ENCODE measurements at regions not wholly inside any gene's neighbourhood (a gene's known extent, or its start where the extent isn't known, plus 50 kb on each side); places are given as distances from the start of the nearest gene placed in this dataset.

DNA sequence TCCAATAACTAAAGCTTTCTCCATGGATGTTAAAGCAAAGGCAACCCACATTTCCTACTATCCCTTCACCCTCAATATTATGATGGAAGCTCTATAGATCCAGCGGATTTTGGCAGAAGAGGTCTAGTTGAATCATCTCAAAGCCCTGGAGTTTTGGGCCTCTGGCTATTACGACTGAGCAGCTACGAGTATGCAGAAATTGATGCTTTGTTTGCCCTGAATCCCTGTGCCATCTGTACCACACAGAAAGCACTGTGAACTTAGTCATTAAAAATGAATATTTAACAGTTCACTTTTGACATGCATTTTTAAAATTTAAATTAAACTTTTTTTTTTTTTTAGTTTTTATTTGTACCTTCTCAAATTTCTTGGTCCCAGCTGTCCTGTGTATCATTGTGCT, 705.4 kb upstream of the PTBP2 start:
- Histone ChIP-seq H3K4me3 (no peak overlapping the region), H3K27ac (no peak overlapping the region)

DNA sequence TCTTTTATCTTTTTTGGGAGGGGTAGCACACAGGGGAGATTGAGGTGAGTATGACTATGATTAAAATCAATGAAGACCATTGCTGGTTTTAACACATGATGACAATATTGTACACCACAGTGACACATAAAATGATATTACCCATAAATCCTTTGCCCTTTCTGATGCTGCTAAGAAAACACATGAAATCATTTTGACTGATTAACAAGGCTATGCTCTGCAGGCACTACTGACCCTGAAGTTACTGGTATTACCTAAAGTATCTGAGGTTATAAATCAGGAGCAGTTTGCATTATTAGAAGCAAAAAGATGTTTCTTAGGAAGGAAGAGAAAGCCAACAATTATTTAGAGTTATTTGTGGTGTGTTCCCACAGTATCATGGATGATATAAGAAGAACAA, 701.2 kb upstream of the PTBP2 start:
- Histone ChIP-seq H3K27ac (no peak overlapping the region), H3K4me3 (no peak overlapping the region)

DNA sequence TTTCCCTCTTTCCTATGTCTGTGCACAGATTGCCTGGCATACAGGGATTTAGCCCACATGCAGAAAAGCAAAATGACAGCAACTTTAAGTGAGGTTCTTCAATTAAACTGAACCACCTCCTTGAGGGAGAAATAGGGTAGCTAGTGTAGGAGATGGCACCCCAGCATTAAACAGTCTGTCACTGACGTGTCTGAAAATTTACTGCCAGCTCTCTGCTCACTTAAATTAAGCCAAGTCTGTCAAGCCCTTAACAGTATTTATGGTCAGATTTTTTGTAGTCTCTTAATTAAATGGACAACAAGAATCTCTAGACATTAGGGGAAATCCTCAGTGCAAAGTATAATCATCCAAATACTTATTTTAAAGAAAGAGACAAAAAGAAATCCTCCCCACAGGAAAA, 696.5 kb upstream of the PTBP2 start:
- no peak overlapping the region for H3K27ac ChIP-seq
- H3K4me3 ChIP-seq = no peak overlapping the region

DNA sequence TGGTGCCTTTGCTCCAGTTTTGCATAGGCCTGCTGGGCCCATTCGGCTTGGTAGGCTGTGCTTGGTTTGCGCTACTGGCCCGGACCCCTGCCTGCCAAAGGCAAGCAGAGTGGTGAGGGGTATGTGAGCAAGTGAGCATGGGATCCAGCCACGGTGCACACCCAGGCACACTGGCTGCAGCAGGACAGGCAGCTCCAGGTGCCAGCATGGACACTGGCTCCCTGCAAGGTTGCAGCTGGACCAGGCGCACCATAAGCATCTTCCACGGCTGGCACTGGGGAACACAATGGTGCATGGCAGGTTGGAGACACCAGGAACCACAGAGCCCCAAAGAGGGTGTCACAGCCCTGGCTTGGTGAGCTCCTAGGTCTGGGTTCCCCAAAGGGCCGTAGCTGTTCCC, 693.5 kb upstream of the PTBP2 start:
- no peak overlapping the region for H3K27ac ChIP-seq
- H3K4me3 ChIP-seq = no peak overlapping the region

DNA sequence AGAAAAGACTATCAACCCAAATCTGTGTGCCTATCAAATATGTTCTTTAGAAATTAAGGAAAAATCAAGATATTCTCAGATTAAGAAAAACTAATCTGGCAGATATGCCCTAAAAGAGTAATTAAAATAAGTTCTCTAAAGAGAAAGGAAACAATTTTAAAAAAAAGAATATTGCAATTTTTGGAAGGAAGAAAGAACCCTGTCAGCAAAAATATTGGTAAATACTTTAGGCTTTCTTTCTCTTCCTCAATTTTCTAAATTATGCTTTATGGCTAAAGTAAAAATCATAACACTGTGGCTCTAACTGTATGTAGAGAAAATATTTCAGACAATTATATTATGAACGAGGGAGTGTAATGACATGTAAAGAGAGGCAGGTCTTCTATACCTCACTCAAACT, 691.3 kb upstream of the PTBP2 start:
- Histone ChIP-seq H3K27ac (no peak overlapping the region), H3K4me3 (no peak overlapping the region)

DNA sequence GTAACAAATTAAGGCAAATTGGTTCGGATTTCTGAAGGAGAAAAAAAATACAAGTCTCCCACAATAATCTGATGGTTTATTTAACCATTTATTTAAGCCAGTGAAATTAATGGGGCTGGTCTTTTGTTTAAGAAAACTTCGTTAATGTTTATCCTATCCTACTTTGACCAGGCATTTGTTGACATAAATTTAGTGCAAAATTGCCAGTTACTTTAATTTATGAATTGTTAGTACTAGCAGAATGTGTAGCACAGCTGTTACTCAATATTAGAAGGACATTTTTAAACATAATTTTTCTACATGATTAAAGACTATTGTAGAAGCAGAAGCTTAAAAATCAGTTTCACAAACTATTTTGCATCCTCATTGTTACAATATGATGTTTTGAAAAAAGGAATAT, 687.6 kb upstream of the PTBP2 start:
- Histone ChIP-seq H3K27ac (no peak overlapping the region), H3K4me3 (no peak overlapping the region)

DNA sequence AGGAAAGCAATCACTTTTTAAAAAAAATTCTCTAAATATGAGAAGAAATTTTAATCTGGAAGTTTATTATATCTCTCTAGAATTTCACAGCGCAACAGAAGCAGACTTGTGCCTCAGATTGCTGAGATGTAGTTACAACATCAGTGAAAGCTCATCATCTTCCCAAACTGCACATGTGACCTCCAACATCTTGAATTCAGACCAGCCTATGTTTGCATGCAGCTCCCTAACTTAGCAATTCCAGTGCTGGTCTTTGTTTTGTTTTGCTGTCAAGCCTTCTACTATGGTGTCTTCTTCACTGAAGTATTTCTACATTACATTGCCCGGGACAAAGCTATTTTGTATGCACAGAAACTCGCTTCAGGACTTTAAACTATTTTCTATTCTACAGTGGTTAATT, 684.8 kb upstream of the PTBP2 start:
- Histone ChIP-seq H3K4me3 (no peak overlapping the region), H3K27ac (no peak overlapping the region)

DNA sequence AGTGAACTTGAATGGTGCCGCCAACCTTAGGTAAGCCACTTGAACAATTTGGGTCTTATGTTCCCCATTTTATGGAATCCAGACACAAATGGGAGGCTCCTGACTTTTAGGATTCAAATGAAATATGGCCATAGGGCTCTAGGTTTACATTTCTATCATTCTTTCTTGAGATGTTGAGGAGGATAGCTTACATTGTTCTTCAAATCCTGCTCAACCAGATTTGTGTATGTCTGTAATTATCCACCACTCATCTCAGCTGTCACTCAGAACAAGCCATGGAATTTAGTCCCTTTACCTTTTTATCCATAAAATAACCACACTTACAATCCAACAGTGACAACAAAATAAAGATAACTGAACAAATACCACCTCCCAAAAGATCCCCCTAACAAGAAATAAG, 682.9 kb upstream of the PTBP2 start:
- Histone ChIP-seq H3K27ac (no peak overlapping the region), H3K4me3 (no peak overlapping the region)

DNA sequence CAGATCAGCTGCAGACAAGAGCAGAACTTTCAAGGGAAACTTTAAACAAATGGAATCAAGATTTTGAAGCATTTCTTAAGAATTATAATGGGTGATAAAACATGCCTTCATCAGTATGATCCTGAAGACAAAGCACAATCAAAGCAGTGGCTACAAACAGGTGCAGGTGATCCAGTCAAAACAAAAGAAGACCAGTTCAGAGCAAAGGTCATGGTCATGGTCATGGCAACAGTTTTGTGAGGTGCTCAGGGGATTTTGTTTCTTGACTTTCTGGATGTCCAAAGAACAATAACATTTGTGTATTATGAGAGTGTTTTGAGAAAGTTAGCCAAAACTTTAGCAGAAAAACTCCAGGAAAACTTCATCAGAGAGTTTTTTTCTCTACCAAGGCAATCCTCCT, 681.7 kb upstream of the PTBP2 start:
- H3K27ac ChIP-seq = no peak overlapping the region
- no peak overlapping the region for H3K4me3 ChIP-seq

DNA sequence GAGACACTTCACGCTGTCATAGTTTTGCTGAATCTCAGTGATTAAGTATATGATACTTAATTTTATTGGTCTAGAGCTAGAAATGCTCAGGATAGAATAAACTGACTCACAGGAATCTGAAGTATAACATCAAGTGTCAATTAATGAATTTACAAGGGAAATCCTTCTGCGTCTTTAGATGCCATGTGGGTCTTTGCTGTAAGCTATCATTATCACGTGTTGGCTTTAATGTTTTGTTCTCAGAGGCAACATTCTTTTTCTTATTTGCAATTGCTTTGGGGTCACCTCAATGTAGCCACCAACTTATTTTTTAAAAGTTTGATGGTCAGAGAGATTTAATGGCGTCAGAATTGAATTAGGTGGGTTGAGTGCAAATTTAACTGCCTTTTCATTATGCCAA, 680.1 kb upstream of the PTBP2 start:
- H3K4me3 ChIP-seq = no peak overlapping the region
- H3K27ac ChIP-seq = no peak overlapping the region

DNA sequence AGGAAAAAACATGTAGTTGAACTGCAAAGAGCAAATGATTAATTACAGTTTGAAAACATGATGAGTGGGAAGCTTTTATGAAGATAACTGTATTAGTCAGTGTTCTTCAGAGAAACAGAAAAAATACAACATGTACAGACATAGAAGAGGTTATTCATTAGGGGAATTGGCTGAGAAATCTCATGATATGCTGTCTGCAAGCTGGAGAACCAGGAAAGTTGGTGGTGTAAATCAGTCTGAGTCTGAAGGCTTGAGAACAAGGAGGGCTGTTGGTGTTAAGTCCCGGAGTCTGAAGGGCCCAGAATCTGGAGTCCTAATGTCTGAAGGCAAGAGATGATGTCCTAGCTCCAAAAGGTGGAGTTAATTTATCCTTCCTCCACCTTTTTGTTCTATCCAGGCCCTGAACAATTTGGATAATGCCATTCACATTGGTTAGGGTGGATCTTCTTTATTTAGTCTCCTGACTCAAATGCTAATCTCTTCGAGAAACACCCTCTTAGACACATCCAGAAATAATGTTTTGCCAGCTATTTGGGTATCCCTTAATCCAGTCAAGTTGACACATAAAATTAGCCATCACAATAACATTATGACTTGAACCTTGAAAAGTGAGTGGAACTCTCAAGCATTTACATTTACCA, 672.9 kb upstream of the PTBP2 start:
- Histone ChIP-seq H3K4me3 (no peak overlapping the region), H3K27ac (no peak overlapping the region)

DNA sequence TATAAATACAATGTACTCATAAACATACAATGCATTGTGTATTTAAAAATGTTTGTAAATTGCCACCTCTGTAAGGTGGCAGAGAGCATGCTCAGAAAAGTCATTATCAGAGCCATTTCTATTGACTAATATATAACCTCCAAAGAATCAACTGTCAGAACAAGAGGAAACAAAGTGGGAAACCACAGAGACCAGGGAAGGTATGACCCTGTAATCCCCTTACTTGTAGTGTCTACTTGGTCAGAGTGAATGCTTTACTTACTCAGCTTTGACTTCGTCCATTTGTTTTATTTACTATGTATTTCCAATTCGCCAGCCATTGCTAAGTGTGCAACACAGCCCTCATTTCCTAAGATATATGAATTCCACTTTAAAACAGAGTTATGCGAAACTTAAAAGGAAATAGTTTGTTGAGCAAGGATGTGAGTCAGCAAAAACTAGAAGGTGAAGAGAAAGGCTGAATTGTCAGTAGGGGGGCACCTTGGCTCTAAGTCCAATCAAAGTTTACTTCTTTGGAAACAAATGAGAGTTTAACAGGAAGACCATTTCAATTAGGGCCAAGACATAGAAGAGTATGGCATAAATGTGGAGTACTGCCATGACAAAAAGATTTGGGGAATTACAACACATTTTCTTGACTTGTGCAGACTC, 671.7 kb upstream of the PTBP2 start:
- Histone ChIP-seq H3K27ac (no peak overlapping the region), H3K4me3 (no peak overlapping the region)

DNA sequence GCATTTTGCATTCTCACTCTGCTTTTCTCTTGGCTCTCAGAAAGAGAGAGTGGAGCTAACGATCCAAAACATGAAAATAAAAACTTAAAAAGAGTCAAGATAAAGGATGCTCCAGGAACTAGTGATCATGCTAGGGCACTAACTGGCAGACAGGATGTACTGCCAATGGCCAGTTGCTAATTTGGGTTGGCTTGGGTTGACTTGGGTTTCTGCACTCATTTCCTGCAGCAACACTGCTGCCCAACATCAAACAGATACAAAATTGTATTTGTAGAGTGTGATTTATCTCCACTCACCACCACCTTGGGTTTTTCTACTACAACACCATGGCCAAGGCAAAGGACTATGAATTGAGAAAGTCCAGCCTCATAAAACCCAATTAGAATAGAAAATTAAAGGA, 662.3 kb upstream of the PTBP2 start:
- Histone ChIP-seq H3K4me3 (no peak overlapping the region), H3K27ac (no peak overlapping the region)

DNA sequence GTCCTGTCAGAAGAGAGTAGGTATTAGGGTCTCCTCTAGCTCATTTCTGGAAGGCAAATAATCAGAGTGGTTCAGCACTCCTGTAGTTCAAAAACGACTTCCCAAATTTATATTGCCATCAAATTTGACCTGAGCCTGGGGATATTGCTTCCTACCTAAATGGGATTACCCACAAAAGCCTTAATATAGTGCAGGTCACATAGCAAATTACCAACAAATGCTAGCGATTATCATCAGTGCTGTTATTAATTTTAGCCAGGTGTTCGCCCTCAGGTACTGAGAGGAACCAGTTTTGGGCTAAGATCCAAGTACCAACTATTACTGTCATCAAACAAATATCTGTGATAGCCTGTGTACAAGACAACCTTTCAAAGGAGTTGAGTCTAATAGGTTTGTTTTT, 661.8 kb upstream of the PTBP2 start:
- no peak overlapping the region for H3K4me3 ChIP-seq
- no peak overlapping the region for H3K27ac ChIP-seq

DNA sequence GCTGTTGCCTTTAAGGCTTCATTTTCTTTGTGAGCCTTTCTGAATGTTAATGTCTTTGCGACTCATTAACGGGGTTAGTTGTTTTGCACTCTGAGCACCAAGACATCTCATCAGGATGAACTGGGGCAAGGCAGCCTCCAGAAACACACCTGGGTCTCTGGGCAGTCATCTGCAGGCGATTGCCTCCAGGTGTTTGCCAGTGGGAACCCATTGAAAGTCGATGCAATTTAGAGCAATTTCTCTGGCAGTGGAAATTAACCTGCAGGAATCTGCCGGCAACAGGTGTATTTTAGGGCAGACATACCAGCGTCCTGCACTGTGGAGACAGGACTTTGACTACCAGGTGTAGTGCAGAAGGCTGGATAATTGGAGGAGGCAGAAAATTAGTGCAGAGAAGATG, 661.0 kb upstream of the PTBP2 start:
- Histone ChIP-seq H3K27ac (no peak overlapping the region), H3K4me3 (no peak overlapping the region)

DNA sequence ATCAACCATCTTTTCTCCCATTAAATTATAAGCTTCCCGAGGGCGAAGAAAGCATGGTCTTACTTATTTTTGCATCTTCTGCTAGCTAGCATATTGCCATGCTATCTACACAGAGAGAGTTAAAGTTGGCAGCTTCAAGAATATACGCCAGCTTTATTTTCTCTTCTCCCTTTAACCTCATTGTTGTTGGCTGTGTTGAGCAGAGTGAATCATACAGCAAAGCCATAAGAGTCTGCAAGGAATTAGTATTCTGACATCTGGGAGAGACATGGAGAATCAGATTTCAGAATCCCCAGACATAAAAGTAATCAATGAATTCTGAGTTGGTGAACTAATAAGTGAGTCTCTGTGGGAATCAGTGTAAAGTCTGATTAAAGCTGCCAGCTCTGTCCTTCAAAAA, 649.6 kb upstream of the PTBP2 start:
- Histone ChIP-seq H3K4me3 (no peak overlapping the region), H3K27ac (no peak overlapping the region)

DNA sequence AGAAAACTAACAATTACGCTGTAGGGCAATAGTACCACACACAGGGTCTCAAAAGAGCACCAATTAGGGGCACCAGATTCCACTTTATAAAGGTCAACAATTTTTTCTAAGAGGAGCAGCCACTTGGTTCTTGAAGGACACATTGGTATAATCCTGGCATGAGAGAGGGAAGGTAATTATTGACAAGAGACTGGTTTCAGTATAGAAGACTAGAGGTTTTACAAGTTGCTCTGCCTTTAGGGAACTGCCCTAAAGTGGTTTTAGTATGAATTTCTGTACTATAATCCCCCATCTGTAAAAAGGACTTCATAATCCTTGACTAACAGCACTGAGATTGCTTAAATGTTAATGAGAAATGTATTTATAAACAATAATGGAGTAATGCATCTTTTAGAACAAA, 648.5 kb upstream of the PTBP2 start:
- Histone ChIP-seq H3K4me3 (no peak overlapping the region), H3K27ac (no peak overlapping the region)

DNA sequence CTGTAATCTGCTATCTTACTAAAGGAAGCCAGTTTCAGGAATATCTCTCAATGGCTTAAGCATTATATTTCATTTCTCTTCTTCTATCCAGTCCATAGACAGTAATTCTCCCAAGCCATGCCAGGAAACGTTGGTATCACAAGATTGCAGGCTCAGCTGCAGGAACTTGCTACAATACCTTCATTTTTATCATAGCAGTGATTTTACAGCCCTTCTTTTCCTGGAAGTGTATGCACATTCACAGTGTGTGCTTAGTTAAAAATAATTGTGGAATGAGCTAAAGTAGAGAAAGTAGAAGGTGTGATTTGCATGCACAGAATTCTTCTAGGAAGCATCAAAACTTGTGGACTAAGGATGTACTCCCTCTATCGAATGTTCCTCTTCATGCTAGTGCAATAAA, 647.2 kb upstream of the PTBP2 start:
- Histone ChIP-seq H3K27ac (no peak overlapping the region), H3K4me3 (no peak overlapping the region)

DNA sequence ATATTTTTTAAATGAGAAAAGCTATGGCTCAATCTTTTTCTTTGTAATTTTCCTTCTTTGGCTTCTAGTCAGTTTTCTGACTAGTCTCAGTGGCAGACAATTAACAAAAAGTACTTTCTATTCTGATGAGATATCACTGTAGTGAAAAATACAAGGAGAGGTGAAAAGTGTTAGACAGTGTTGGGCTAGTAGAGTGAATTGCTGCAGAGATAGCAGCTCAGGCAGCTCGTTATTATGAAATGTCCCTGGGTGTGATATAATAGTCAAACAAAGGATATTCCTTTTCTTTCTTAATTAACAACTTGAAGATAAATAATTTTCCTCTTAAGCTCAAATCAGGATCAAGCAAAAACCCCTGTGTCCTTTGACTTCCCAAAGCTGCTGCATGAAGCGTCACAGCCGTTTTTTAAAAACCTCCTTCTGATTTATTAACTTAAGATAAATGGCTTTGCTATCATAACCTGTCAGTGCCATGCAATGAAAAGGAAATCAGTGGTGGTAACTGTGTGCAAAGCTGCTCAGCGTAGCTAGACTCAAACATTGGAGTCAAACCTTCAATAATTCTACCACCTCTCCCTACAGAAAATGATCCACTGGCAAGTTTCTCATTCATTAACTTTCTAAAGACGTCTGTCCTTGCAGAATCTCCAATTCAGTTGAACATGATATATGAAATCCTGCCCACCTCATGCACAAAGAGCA, 646.6 kb upstream of the PTBP2 start:
- H3K4me3 ChIP-seq = no peak overlapping the region

DNA sequence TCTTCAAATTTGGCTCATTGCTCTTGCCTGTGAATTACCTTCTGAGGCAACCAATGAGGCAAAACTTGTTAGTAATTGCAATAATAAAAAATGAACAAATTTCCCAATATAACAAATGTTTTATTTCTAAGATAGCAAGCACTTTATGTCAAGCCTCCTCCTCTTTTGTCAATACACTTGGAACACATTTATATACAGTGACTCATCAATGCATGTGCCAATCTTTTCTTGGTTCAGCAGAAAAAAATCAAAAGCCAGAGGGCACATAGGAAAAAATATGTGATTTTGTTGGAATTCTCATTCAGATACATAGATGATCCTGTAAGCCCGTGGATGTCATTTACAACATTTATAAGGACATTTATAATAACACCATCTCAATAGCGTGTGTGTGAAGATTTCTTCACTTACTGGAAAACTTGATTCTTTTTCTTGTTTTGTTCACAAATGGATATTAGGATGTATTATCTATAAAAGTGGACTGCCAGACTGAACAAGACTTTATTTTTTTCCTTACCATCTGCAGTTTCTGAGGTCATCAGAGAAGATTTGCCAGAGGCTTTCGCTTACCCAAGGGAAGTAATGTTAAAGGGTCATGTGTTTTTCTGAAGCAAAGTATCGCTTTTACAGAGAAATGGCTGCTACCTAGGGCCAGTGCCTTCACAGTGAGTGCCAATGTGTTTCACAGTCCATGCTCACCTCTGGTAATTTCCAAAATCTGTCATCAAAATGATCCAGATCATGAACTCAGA, 645.7 kb upstream of the PTBP2 start:
- Histone ChIP-seq H3K27ac (peak overlapping the region in 1 of 21 experiments; percentile 19), H3K4me3 (no peak overlapping the region)

More for the DNA sequence above, 646.6 kb upstream of the PTBP2 start:
- no peak overlapping the region for H3K27ac ChIP-seq

DNA sequence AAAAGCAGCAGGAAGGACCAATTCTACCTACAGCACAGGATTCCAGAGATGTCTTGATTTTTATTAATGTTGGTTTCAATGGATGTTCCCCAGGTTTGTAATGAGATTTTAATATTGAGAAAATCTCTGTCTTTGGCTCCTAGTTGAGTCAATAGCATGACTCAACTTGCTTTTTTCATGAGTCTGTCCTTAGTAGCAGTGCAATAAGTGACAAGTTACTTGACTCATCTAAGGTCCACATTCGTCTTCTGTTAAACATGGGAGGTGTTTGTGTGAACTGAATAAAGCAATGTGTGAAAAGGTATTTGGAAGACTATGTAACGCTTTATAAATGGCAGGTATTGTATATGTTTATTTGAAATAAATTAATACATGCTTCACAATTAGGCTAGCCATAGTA, 645.0 kb upstream of the PTBP2 start:
- Histone ChIP-seq H3K27ac (no peak overlapping the region), H3K4me3 (no peak overlapping the region)

Measured in skin epidermis (tissue), 12 donors.